ENCODE measurements at regions not wholly inside any gene's neighbourhood (a gene's known extent, or its start where the extent isn't known, plus 50 kb on each side); places are given as distances from the start of the nearest gene placed in this dataset.

DNA sequence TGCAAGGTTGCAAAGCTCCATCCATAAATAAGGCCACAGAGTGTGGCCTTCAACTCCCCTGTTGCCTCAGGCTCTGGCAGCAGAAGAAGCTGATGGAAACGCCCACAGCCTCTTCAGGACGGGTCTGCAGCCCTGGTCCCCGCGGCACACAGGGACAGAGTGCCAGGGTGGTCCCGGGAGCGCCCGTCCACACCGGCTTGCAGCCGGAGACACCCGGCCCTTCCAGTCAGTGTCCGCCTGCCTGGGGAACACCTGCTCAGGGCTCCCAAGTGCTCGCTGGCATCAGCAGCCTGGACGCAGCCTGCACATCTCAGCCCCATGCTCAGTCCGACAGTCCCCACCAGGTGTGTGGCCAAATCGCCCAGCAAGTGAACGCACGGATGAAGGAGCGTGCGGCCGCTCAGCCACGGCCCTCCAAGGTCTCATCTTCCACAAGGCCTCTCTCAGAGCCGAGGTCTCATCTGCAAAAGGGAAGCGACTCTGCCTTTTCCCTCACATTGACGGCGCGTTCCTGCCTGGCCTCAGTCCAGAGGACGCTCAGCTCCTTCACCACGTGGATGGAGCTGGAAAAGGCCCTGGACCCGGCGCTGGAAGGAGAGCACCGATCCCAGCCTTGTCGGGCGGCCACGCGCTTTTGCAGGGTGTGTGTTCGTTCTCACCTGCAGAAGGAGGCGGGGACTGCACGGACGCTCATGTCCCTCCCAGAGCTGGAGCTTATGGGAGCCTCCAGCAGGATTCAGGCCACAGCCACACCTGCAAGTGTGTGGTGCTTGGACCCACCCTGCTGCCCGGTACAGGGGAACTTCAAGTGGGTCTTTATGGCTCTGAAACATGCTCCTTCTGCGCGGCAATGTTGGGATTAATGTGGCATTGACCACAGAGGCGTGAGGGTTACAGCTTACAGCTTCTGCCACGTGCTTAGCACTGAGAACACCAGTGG lies 180.4 kb downstream of the DLL1 start:
- TF ChIP-seq, protein P1, sequence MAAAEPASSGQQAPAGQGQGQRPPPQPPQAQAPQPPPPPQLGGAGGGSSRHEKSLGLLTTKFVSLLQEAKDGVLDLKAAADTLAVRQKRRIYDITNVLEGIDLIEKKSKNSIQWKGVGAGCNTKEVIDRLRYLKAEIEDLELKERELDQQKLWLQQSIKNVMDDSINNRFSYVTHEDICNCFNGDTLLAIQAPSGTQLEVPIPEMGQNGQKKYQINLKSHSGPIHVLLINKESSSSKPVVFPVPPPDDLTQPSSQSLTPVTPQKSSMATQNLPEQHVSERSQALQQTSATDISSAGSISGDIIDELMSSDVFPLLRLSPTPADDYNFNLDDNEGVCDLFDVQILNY (CRISPR knock-in tag; IDR thresholded peaks at IDR 0.05): no peak
- no peak for TF ChIP-seq CTCF (IDR thresholded peaks at IDR 0.05)
- TF ChIP-seq NR3C1 (CRISPR knock-in tag; conservative IDR thresholded peaks at IDR 0.05; ENCODE audit: low read depth): no peak
- TF ChIP-seq SP1 (CRISPR knock-in tag; conservative IDR thresholded peaks at IDR 0.05): no peak
- no peak for TF ChIP-seq MXD4 (CRISPR knock-in tag; IDR thresholded peaks at IDR 0.05; ENCODE audit: borderline replicate concordance)
- TF ChIP-seq MLX (CRISPR knock-in tag; IDR thresholded peaks at IDR 0.05): no peak
- no peak for TF ChIP-seq ZNF138 (CRISPR knock-in tag; conservative IDR thresholded peaks at IDR 0.05)
- TF ChIP-seq, protein P2, sequence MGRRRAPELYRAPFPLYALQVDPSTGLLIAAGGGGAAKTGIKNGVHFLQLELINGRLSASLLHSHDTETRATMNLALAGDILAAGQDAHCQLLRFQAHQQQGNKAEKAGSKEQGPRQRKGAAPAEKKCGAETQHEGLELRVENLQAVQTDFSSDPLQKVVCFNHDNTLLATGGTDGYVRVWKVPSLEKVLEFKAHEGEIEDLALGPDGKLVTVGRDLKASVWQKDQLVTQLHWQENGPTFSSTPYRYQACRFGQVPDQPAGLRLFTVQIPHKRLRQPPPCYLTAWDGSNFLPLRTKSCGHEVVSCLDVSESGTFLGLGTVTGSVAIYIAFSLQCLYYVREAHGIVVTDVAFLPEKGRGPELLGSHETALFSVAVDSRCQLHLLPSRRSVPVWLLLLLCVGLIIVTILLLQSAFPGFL (CRISPR knock-in tag; IDR thresholded peaks at IDR 0.05; ENCODE audit: borderline replicate concordance): no peak

Measured in WTC11 (cell line).